Heart left ventricle (tissue), 13 donors: ENCODE measurements at regions not wholly inside any gene's neighbourhood (a gene's known extent, or its start where the extent isn't known, plus 50 kb on each side); places are given as distances from the start of the nearest gene placed in this dataset.

ENCODE experiments used
- POLR2A ChIP-seq, 2 donors: fragments of 450-650 bp; IDR thresholded peaks; one replicate each; pipeline ENCODE4 v1.6.1; 2017; ENCODE audit warnings: antibody characterized with exemption in 2 of 2, mild to moderate bottlenecking in 2 of 2, moderate library complexity in 2 of 2
- TF ChIP-seq, protein P1 (sequence below), 12 donors: fragments of 200-600 bp; sonication (generic) in 4 of 12; IDR thresholded peaks; one replicate each; pipeline versions ENCODE4 v1.5.0 to v1.8.0; 2018 to 2022; ENCODE audit warnings: antibody characterized with exemption in 12 of 12, mild to moderate bottlenecking in 5 of 12
- donor health status: ischemic (EF 13 %, LVEDD 7.1; RV severe dilation, severe dysfunction).
- donor health status: DM: no; HTN: yes; CAD: no.
- donor health status: DM: no; HTN: no; CAD: no.
- donor health status: ischemic (EF 25% LVEDD 6.9; RV normal size, moderate dysfunction).
- donor health status: ischemic (EF 25% LVEDD 5.7; RV mildly dilated, moderate dysfunction).
- donor health status: ischemic (EF 35%, LVEDD 5.7; RV mildly dilated, moderate dysfunction).
- donor health status: nonischemic (EF 11% LVEDD 7.7; RV severe dilation, severe dysfunction).
- donor health status: DM: yes; HTN: yes; CAD: no.
- donor health status: PGD.
- donor health status: ischemic (EF 29% LVEDD 5.4; RV normal size, mild dysfunction).
- donor health status: nonischemic (EF 23%, LVEDD 6.1; RV moderate dilation, normal function).

DNA sequence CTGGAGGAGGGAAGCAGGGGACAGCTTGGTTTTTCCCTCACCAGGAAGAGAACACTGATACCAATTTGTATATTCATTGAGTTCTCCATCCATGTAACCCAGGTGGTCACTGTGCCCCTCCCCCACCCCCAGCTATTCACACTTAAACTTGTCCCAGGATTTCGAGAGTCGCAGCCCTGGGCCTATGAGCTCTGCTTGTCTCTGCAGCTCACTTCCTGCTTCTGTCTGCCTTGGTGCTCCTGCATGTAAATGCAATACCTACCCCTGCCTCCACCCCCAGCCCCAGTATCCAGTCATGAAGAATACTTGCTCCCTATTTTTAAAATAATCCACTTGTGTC lies 452.2 kb downstream of the BCL11B start:
- TF ChIP-seq, protein P1, sequence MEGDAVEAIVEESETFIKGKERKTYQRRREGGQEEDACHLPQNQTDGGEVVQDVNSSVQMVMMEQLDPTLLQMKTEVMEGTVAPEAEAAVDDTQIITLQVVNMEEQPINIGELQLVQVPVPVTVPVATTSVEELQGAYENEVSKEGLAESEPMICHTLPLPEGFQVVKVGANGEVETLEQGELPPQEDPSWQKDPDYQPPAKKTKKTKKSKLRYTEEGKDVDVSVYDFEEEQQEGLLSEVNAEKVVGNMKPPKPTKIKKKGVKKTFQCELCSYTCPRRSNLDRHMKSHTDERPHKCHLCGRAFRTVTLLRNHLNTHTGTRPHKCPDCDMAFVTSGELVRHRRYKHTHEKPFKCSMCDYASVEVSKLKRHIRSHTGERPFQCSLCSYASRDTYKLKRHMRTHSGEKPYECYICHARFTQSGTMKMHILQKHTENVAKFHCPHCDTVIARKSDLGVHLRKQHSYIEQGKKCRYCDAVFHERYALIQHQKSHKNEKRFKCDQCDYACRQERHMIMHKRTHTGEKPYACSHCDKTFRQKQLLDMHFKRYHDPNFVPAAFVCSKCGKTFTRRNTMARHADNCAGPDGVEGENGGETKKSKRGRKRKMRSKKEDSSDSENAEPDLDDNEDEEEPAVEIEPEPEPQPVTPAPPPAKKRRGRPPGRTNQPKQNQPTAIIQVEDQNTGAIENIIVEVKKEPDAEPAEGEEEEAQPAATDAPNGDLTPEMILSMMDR (IDR thresholded peaks at IDR 0.05), result no peak
- TF ChIP-seq POLR2A (IDR thresholded peaks at IDR 0.05), result no peak
